ENCODE measurements at regions not wholly inside any gene's neighbourhood (a gene's known extent, or its start where the extent isn't known, plus 50 kb on each side); places are given as distances from the start of the nearest gene placed in this dataset.
A peak's percentile ranks its signal among the peaks of the same experiment; 100 is the strongest.

DNA sequence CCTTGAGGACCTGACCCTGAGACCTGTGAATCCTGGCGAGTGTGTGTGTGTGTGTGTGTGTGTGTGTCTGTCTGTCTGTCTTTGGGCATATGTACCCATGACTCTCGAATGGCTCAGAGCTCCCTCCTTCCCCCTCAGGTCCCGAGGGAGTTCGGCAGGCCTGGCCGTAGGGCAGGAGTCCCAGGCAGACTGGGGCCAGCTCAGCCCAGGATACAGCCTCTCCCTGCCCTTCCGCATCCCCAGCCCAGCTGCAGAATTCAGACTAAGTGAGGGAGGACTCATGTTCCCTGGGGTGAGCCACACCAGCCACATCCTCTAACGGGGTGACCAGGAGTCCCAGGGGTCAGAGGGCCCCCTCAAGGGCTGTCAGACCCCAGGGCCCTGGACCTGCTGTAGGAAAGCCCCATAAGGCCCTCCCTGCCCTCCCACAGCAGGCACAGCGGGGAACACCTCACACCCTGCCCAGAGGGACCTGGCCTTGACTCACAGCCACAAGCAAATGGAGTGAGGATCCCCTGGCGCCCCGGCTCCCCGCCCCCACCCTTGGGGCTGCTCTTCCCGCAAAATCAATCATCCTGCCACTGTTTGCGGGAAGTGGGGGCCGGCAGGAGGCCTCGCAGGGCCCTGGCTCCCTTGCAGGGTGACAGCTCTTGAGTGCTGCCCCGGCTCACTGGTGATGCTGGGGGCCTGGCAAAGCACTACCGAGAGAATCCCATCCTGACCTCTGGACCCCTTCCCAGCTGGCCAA lies 101.7 kb upstream of the CASZ1 start:
- no peak for DNase-seq

DNA sequence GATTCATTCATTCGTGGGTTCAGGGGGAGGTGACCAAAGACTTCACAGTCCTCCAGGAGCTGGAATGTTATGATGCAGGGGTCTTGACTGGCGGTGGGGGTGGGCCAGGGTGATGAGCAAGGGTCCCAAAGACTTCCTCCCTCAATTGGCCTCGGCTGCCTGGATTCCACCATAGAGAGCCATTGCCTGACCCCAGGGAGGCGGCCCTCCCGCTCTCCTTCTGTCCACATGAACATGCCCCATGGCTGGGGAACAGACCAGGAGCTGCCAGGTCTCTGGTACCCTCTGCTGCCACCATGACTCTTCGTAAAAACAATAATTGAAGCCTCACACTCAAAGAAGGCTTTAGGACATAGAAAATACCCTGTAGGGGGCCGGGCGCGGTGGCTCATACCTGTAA lies 102.5 kb upstream of the CASZ1 start:
- no peak for DNase-seq

GRCh38 chr1:10899490-10900250 lies 103.2 kb upstream of the CASZ1 start:
- DNase-seq, result no peak

DNA sequence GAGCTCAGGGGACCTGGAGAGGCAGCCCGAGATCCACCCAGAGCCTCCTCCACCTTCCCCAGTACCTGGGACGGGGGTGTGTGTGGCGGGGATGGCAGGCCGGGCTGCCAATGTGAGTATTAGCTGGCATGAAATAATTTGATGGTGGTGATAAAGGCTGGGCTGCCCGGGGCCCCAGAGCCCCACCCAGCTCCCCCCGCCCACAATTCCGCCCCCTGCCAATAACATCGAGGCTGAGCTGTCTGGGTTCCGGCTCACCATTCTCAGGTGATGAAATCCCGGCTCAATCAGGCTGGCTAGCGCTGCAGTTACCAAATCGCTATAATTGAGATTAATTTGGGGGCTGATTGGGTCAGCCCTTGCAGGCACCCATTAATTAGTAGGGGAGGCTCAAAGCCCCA lies 103.8 kb upstream of the CASZ1 start:
- no peak for DNase-seq

GRCh38 chr1:10900691-10901090 lies 104.2 kb upstream of the CASZ1 start:
- no peak for DNase-seq

DNA sequence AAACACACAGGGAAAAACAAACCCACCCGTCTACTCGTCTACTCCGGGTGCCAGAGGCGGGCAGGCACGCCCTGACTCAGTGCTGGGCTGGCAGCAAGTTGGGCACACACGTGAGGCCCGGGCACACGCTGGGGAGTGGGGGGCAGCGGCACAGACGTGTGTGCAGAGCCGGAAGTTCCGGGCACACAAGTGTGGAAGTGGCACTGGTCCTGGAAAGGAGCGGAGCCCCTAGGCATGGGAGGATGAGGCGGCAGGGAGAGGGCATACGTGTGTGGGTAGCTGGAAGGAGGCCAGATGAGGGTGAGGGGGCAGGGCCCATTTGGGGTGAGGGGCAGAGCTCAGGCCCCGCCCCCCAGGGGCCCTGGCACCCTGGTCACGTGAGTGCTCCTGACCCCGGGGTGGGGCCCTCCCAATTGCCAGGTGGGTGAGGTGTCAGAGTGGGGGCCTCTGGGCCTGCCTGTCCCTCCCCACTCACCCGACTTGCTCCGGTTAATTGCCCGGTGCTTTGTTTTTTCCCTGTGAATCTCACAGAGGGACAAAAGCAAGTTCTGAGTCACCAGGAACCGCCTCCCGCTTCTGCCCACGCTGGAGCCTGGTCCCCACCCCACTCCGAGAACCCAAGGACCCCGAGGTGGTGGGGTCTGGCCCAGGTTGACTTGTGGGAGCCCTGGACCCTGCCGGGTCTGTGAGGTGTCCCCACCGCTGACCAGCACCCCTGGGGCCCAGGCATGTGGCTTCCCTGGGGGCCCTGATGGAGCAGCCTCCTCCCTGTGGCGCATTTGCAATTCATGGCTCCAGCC lies 104.8 kb upstream of the CASZ1 start:
- no peak for DNase-seq

GRCh38 chr1:10901891-10902805 lies 105.7 kb upstream of the CASZ1 start:
- DNase-seq, result no peak

DNA sequence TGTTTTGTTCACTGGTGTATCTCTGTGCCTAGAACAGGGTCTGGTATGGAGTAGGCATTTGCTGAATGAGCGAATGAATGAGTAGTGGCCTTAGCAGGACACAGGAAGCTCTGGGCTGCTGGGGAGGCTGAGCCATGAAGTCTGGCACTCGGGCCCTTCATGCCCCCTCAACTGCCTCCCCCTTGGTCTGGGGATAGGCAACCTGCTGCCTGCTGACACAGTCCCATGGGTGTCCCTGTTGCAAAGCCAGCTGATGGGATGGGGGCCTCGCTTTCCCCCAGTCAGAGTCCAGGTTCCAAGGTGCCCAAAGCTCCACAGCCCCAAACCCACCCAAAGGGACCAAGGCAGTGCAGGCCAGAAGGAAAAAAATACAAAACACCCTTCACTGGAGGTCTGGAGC lies 107.0 kb upstream of the CASZ1 start:
- no peak for DNase-seq

GRCh38 chr1:10903821-10904220 lies 107.4 kb upstream of the CASZ1 start:
- DNase-seq, result no peak

DNA sequence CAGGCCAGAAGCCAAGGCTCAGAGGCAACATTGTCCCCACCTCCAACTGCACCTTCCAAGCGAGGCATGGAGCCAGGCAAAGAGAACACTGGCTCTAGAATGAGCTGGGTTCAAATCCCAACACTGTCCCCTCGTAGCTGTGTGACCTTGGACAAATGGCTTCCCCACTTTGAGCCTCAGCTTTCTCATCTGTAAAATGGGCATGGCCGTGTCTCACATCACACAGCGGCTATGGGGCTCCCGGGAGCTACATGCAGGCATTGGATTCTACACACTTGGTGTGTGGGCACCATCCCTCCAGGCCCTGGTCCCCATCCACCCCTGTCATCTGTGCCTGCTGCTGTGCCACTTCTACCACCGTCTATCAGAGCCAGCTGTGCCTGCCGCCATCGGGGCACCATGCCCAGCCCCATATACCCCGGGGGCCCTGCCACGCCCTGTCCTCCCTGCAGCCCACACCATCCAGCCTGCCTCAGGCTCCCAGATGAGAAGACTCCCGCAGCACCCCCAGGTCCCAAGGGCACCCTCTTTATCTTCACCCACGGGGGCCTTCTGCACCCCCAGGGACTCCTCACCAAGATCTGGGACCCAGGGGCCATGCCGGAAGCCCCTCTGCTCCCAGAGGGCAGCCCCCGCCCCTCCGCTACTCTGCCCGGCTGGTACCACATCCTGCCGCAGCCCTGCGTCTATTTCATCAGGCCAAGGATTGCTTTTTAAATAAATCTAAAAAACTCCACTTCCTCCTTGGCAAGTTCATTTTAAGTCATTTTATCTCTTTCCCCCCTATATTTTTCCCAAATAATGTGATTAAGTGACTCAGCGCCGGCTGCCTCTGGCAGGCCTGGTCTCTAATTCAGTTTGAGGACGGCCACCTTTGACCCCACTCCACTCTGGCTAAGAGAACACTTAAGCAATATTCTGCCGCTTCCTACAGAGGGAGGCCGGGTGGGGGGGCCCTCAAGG lies 107.8 kb upstream of the TARDBP start:
- no peak for DNase-seq

- DNase-seq, result no peak
Measured at GRCh38 chr1:10905841-10906655, 106.4 kb upstream of the TARDBP start.

DNA sequence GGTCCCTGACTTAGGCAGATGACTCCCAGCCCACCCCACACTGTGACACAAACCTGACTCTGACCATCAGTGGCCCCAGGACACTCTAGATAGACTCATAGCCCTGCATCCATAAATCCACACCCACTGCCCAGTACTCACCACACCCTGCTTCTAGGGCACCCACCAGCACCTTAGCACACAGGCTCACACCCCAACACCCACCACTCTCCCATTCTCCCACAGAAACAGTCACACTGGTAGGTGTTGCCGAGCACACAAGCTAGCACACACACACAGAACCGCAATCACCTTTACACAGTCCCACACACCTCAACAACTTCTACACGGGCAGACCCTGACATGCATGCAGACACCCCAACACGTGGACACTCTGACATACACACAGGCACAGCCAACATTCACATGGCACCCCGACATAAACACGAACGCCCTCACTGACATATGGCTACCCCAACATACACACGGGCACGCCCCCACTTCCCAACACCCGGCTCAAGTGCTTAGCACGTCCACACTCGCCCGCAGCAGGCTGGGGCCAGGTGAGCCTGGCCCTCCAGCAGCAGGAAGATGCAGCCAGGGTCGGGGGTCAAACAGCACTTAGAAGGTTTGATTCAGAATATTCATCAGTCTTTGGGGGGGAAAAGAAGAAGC lies 105.5 kb upstream of the TARDBP start:
- no peak for DNase-seq

GRCh38 chr1:10908266-10908665 lies 104.2 kb upstream of the TARDBP start:
- no peak for DNase-seq

DNA sequence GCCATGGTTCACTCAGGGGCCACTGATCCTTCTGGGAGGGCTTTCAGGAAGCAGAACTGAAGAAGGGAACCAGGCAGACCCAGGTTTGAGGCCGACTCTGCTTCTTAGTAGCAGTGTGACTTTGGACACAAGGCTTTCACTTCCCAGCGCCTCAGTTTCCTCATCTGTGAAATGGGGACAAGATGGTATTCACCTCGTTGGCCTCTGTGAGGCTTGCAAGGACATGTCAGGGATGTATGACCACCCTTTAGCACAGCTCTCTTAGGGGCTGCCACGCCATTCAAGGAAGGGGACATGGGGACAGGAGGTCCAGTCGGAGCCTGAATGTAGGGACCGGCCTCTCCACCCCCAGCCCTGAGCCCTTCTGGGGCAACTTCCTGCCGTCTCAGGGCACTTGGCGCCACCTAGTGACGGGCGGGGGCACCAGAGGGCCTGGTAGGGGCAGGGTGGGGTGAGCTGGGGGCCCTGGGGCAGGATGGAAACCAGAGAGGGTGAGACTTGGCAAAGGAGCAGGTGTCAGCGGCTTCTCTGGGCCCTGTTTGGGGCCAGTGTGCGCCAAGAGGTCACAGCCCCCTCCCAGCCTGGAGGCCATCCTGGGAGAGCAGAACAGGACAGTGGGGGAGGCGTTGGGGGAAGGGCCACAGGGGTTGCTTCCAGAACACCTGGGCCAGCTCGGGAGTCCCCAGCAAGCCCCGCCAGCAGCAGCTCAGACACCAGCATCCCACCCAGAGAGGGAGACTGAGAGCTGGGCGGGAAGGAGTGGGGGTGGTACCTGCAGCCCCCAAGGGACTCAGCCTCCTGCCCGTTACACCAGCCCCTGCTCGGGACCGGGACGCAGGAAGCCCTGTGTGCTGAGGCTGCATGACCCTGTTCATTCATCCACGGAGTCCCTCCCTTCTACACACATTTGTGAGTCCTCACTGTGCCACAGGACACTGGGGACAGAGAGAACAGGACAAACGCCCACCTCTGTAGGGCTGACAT lies 102.5 kb upstream of the TARDBP start:
- DNase-seq, result peak; percentile 77

- DNase-seq, result no peak
Measured at GRCh38 chr1:10910681-10911489, 101.6 kb upstream of the TARDBP start.

DNA sequence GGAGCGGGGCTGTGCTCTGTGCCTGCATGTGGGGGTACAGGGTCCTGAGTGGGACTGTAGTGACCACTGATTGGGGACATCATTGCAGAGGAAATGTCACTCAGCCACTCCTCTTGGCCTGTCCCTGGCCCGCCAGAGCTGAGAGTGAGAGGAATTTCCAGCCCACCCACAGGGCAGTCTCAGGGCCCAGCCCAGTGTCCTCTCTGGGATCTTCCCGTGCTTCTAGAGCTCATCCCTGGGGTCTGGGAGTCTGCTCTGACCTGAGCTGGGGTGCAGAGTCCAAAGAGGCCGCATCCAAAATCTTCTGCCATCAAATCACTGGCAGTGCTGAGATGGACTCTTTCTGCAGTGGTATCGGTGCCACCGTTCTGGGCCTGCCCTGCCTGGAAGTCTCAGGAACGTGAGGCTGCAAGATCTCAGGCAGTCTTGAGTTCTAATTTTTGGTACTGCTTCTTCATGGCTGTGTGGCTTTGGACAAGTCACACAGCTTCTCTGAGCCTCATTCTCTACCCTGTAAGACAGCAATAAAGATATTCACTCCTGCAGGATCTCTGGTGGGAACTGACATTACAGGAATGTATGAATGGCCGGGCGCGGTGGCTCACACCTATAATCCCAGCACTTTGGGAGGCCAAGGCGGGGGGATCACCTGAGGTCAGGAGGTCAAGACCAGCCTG lies 100.8 kb upstream of the TARDBP start:
- no peak for DNase-seq

DNA sequence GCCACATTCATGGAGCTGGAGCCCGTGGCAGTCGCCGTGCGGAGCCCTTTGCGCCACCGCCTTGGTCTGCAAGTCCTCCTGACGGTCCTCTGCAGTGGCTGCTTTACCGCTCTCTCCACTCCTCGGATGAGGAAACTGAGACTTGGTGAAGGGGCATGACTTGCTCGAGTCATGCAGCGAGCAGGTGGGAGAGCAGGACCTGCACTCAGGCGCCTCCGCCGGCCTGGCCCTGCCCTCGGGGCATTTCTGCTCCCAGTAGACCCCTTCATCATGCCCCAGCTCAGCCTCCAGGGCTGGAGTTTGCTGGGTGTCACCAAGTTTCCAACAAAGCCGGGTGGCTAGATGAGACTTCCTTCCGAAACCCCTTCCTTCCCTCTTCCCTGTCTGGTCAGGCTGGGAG lies 100.0 kb upstream of the TARDBP start:
- DNase-seq, result no peak
